ENCODE measurements at regions not wholly inside any gene's neighbourhood (a gene's known extent, or its start where the extent isn't known, plus 50 kb on each side); places are given as distances from the start of the nearest gene placed in this dataset.

DNA sequence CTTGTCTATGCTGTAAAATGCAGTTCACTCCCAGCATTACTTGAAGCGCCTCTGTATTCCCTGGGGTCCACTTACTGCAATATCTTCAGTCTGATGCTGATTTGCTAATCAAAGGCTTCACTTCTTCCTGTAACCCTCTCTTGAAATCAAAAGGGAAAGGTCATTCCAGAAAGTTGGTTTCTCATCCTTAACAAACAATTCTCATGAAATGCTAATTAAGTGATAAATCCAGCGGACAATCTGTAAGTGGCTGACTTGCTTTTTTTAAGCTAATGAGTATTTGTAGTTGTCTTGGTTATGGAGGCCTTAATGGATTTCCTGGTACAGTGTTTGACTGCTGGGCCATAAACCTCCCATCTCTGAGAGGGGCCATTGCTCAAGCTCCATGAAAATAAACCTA is 499.6 kb upstream of the HS6ST1 start:
- H3K36me3 ChIP-seq (ENCODE audit: low read depth) = no peaks in the 10 kb centered on the region
- no peak for ATAC-seq (ENCODE audit: low read depth)

DNA sequence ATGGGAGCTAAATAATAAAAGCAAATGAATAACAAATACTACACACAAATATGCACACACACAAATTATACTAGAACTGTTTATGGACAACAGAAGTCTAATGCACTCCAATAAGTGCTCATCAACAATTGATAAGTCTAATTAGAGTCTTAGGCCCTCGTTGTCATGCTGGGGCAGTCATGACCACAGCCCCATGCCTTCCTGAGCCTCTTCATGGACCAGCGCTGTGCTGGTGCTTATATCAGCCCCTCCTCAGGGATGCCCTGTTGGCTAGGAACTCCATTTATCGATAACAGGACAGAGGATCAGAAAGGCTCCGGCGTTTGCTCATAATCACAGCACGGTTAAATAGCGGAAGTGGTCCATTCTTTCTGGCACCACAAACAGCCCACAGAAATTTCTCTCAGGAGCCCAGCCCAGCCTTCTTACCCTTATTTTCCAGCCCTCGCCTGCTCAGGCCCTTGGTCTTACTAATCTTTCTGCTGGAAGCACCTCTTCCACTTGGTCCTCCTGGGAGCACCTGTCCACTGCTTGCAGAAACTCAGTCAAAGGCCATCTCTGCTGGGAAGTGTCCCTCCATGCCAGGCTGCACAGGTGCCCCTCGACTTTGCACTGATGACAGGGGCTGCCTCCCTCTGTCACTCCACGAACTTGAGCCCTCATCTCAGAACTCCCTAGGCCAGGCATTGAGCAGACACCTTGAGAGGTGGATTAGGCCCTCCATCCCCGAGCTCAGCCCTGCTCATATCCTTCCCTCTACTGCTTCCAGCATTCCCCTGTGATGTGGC is 500.2 kb upstream of the HS6ST1 start:
- H3K27me3 ChIP-seq (ENCODE audit: insufficient read depth, poor library complexity, severe bottlenecking) = no peaks in the 10 kb centered on the region
- no peaks in the 10 kb centered on the region for H3K9me3 ChIP-seq (ENCODE audit: severe bottlenecking)
- DNase-seq (ENCODE audit: low spot score) = no peak
- no peak overlapping the region for H3K27ac ChIP-seq (ENCODE audit: poor library complexity, severe bottlenecking)
- ATAC-seq (ENCODE audit: low read depth) = no peak
- no peak overlapping the region for H3K4me3 ChIP-seq (ENCODE audit: severe bottlenecking)
- TF ChIP-seq, protein P1, sequence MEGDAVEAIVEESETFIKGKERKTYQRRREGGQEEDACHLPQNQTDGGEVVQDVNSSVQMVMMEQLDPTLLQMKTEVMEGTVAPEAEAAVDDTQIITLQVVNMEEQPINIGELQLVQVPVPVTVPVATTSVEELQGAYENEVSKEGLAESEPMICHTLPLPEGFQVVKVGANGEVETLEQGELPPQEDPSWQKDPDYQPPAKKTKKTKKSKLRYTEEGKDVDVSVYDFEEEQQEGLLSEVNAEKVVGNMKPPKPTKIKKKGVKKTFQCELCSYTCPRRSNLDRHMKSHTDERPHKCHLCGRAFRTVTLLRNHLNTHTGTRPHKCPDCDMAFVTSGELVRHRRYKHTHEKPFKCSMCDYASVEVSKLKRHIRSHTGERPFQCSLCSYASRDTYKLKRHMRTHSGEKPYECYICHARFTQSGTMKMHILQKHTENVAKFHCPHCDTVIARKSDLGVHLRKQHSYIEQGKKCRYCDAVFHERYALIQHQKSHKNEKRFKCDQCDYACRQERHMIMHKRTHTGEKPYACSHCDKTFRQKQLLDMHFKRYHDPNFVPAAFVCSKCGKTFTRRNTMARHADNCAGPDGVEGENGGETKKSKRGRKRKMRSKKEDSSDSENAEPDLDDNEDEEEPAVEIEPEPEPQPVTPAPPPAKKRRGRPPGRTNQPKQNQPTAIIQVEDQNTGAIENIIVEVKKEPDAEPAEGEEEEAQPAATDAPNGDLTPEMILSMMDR (IDR thresholded peaks at IDR 0.05; ENCODE audit: poor library complexity, severe bottlenecking) = no peak
- no peaks in the 10 kb centered on the region for H3K4me1 ChIP-seq (ENCODE audit: insufficient read depth, poor library complexity, severe bottlenecking)
- H3K36me3 ChIP-seq (ENCODE audit: low read depth) = no peaks in the 10 kb centered on the region

More for the DNA sequence above, 499.6 kb upstream of the HS6ST1 start:
- Histone ChIP-seq H3K27ac (ENCODE audit: poor library complexity, severe bottlenecking) (no peak overlapping the region), H3K27me3 (ENCODE audit: insufficient read depth, poor library complexity, severe bottlenecking) (no peaks in the 10 kb centered on the region), H3K4me1 (ENCODE audit: insufficient read depth, poor library complexity, severe bottlenecking) (no peaks in the 10 kb centered on the region), H3K9me3 (ENCODE audit: severe bottlenecking) (no peaks in the 10 kb centered on the region), H3K4me3 (ENCODE audit: severe bottlenecking) (no peak overlapping the region)
- DNase-seq (ENCODE audit: low spot score) = no peak
- TF ChIP-seq, protein P1 (IDR thresholded peaks at IDR 0.05; ENCODE audit: poor library complexity, severe bottlenecking) = no peak

DNA sequence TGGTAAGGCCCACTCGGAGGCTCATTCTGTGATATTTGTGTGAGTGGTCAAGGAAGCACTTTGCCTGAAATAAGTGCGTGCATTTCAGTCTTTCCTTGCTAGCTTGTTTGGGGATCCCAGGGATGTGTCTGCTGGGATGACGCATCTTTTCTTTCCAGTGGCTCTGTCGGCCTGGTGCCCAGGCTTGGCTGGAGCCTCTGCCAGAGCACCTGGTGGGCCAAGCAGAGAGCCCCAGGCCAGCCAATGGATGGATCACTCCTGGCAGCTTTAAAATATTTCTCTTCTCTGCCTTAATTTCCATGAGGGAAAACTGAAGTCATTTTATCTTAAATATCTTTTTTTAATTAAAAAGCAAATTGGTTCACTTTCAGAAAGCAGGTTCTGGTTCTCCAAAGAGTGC is 501.8 kb upstream of the HS6ST1 start:
- Histone ChIP-seq H3K9me3 (ENCODE audit: severe bottlenecking) (no peaks in the 10 kb centered on the region), H3K27ac (ENCODE audit: poor library complexity, severe bottlenecking) (no peak overlapping the region), H3K4me1 (ENCODE audit: insufficient read depth, poor library complexity, severe bottlenecking) (no peaks in the 10 kb centered on the region), H3K27me3 (ENCODE audit: insufficient read depth, poor library complexity, severe bottlenecking) (no peaks in the 10 kb centered on the region), H3K4me3 (ENCODE audit: severe bottlenecking) (no peak overlapping the region), H3K36me3 (ENCODE audit: low read depth) (no peaks in the 10 kb centered on the region)
- TF ChIP-seq, protein P1 (IDR thresholded peaks at IDR 0.05; ENCODE audit: poor library complexity, severe bottlenecking) = no peak
- no peak for DNase-seq (ENCODE audit: low spot score)
- no peak for ATAC-seq (ENCODE audit: low read depth)

DNA sequence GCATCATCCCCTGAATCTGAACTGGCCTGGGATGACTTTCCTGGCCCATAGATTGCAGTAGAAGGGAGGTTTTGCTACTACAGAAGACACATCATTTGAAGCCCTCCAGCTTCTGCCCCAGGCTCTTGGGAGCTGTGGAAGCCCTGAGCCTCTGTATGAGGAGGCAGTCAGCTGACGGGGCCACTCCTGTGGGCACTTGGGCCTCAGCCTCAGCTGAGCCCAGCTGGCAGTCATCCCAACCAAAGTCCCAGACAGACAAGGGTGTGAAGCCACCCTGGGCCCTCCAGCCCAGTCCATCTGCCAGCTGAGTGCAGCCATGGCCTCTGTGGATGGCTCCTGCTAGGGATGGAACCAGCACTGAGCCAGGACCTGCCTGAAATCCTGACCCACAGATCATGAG is 502.3 kb upstream of the HS6ST1 start:
- H3K36me3 ChIP-seq (ENCODE audit: low read depth) = no peaks in the 10 kb centered on the region
- H3K4me3 ChIP-seq (ENCODE audit: severe bottlenecking) = no peak overlapping the region
- H3K27ac ChIP-seq (ENCODE audit: poor library complexity, severe bottlenecking) = no peak overlapping the region
- ATAC-seq (ENCODE audit: low read depth) = no peak
- no peak for DNase-seq (ENCODE audit: low spot score)
- H3K4me1 ChIP-seq (ENCODE audit: insufficient read depth, poor library complexity, severe bottlenecking) = no peaks in the 10 kb centered on the region
- no peaks in the 10 kb centered on the region for H3K27me3 ChIP-seq (ENCODE audit: insufficient read depth, poor library complexity, severe bottlenecking)
- TF ChIP-seq, protein P1 (IDR thresholded peaks at IDR 0.05; ENCODE audit: poor library complexity, severe bottlenecking) = no peak
- no peaks in the 10 kb centered on the region for H3K9me3 ChIP-seq (ENCODE audit: severe bottlenecking)
